ENCODE measurements at regions not wholly inside any gene's neighbourhood (a gene's known extent, or its start where the extent isn't known, plus 50 kb on each side); places are given as distances from the start of the nearest gene placed in this dataset.

- TF ChIP-seq TCF7L2 (IDR thresholded peaks at IDR 0.05; ENCODE audit: borderline replicate concordance, extremely low read depth, insufficient read depth, insufficient read length), result no peak
- TF ChIP-seq RAD21 (IDR thresholded peaks at IDR 0.05; ENCODE audit: low read depth), result peak; percentile 17; the same call in 1 of the 2 replicates
- no peak for TF ChIP-seq EZH2phosphoT487 (IDR thresholded peaks at IDR 0.05; ENCODE audit: borderline replicate concordance)
- ATAC-seq (no peak), DNase-seq (ENCODE audit: low read depth, low spot score) (no peak)
- no peak overlapping the region for H3K9ac ChIP-seq (ENCODE audit: low read length)
- H3K36me3 ChIP-seq (ENCODE audit: control insufficient read depth in 1 of 2, insufficient read depth in 2 of 2, low read length in 2 of 2), result no peaks in the 10 kb centered on the region
- H3K9me2 ChIP-seq (ENCODE audit: insufficient read depth), result no peaks in the 10 kb centered on the region
- no peaks in the 10 kb centered on the region for H4K20me1 ChIP-seq (ENCODE audit: insufficient read depth)
- intact Hi-C loops (cut with micrococcal nuclease), result loop anchor here (2.0 to 10.0 kb wide), 4 partner anchors 414 to 1156 kb away; no protein-coding TSS in a partner anchor
- no peaks in the 10 kb centered on the region for H3K79me2 ChIP-seq (ENCODE audit: insufficient read depth, low read length)
- H3K27ac ChIP-seq (ENCODE audit: low read depth, low read length), result no peak overlapping the region
- no peaks in the 10 kb centered on the region for H3K4me1 ChIP-seq (ENCODE audit: control insufficient read depth in 1 of 2, insufficient read depth in 2 of 2, low read length in 2 of 2)
- no peak overlapping the region for H3K4me3 ChIP-seq (replicated peaks in 1 of 2; ENCODE audit: low read depth in 1 of 2, low read length in 2 of 2)
- no peak overlapping the region for H2AFZ ChIP-seq (ENCODE audit: low read depth, low read length, poor library complexity, severe bottlenecking)
- no peaks in the 10 kb centered on the region for H3K9me3 ChIP-seq (ENCODE audit: control insufficient read depth in 1 of 2, insufficient read depth in 1 of 2, low read depth in 1 of 2, low read length in 2 of 2)
- no peaks in the 10 kb centered on the region for H3K27me3 ChIP-seq (ENCODE audit: insufficient read depth, low read length)
- RAD21 ChIA-PET (ENCODE audit: low non-redundant PET in 1 of 2, low total read pairs in 2 of 2, uncharacterized antibody in 2 of 2, unreplicated experiment in 2 of 2), result no interaction called here
- POLR2A ChIA-PET, result no interaction called here
- CTCF ChIA-PET, result interaction anchor here (1.7 kb wide), 1 partner anchor 1098 kb away, joined by 6 read pairs; no protein-coding TSS in a partner anchor
- BruUV-seq (replicated peaks), result no TSS peak
- H3K4me2 ChIP-seq (ENCODE audit: low read length), result no peak overlapping the region
These were observed 434.1 kb downstream of the RFPL4B start for GRCh38 chr6:112781241-112781640.

- no peaks in the 10 kb centered on the region for H3K36me3 ChIP-seq (ENCODE audit: control insufficient read depth in 1 of 2, insufficient read depth in 2 of 2, low read length in 2 of 2)
- ChIA-PET CTCF (no interaction called here), POLR2A (no interaction called here), RAD21 (ENCODE audit: low non-redundant PET in 1 of 2, low total read pairs in 2 of 2, uncharacterized antibody in 2 of 2, unreplicated experiment in 2 of 2) (no interaction called here)
- intact Hi-C loops (cut with micrococcal nuclease), result loop anchor here (10.0 kb wide), 1 partner anchor 409 kb away; no protein-coding TSS in a partner anchor
- DNase-seq (ENCODE audit: low read depth, low spot score) (no peak), ATAC-seq (no peak)
- no peak overlapping the region for H3K27ac ChIP-seq (ENCODE audit: low read depth, low read length)
- no peaks in the 10 kb centered on the region for H3K4me1 ChIP-seq (ENCODE audit: control insufficient read depth in 1 of 2, insufficient read depth in 2 of 2, low read length in 2 of 2)
- no TSS peak for BruUV-seq (replicated peaks)
- H3K9me2 ChIP-seq (ENCODE audit: insufficient read depth), result no peaks in the 10 kb centered on the region
- H3K4me3 ChIP-seq (replicated peaks in 1 of 2; ENCODE audit: low read depth in 1 of 2, low read length in 2 of 2), result no peak overlapping the region
- no peaks in the 10 kb centered on the region for H3K27me3 ChIP-seq (ENCODE audit: insufficient read depth, low read length)
- H3K4me2 ChIP-seq (ENCODE audit: low read length), result no peak overlapping the region
- H3K79me2 ChIP-seq (ENCODE audit: insufficient read depth, low read length), result no peaks in the 10 kb centered on the region
- no peak for TF ChIP-seq ELF1 (IDR thresholded peaks at IDR 0.05; ENCODE audit: borderline replicate concordance, low read depth)
- no peak for TF ChIP-seq CBX3 (IDR thresholded peaks at IDR 0.05; ENCODE audit: low read depth)
- no peaks in the 10 kb centered on the region for H3K9me3 ChIP-seq (ENCODE audit: control insufficient read depth in 1 of 2, insufficient read depth in 1 of 2, low read depth in 1 of 2, low read length in 2 of 2)
- H3K9ac ChIP-seq (ENCODE audit: low read length), result no peak overlapping the region
- no peak overlapping the region for H2AFZ ChIP-seq (ENCODE audit: low read depth, low read length, poor library complexity, severe bottlenecking)
- no peaks in the 10 kb centered on the region for H4K20me1 ChIP-seq (ENCODE audit: insufficient read depth)
These were observed 438.3 kb downstream of the RFPL4B start for GRCh38 chr6:112785408-112785807.
